Frontal cortex (tissue), 3 donors: ENCODE measurements at regions not wholly inside any gene's neighbourhood (a gene's known extent, or its start where the extent isn't known, plus 50 kb on each side); places are given as distances from the start of the nearest gene placed in this dataset.

Source experiments
- DNase-seq, 2 donors: peaks; one replicate each; pipeline ENCODE4 v3.0.0; 2012; ENCODE audit warnings: low spot score in 2 of 2
- FAIRE-seq: peaks from 2 replicates; lab custom pipeline; 2012; peaks lifted over from hg19 to GRCh38; lab: Jason Lieb, UNC
- donor health status: control.
- donor health status: control.
- donor health status: control.

DNA sequence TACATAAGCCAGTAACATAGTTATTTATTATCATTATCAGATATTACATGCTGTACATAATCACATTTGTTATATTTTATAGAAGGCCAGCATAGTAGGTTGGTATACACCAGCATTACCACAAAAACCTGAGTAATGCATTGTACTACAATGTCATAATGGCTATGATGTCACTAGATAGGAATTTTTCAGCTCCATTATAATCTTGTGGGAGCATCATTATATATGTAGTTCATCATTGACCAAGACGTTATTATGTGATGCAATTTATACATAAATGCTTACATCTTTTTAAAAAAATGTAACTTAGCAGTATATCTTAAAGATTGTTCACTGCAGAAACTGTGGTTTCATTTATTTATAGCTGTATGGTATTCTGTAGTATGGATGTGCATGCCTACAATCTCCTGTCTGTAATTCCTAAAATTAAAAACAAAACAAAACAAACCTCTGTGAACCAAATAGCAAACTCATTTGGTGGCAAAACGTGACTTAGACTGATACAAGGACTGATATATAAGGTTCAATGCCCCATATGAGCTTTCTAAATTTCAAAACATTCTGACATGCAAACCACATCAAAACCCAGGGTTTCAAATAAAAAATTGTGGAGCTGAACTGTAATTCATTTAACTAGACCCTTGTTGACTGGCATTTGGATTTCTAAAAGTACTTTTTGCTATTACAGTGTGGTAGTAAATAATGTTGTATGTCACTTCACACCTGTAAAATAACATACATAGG, 250.9 kb downstream of the DLEU7 start:
- DNase-seq (no peak), FAIRE-seq (no peak)

- DNase-seq (no peak), FAIRE-seq (no peak)
Measured at GRCh38 chr13:50593207-50593606, 250.3 kb downstream of the DLEU7 start.

GRCh38 chr13:50594276-50595051, 249.0 kb downstream of the DLEU7 start:
- no peak for DNase-seq
- FAIRE-seq = no peak

DNA sequence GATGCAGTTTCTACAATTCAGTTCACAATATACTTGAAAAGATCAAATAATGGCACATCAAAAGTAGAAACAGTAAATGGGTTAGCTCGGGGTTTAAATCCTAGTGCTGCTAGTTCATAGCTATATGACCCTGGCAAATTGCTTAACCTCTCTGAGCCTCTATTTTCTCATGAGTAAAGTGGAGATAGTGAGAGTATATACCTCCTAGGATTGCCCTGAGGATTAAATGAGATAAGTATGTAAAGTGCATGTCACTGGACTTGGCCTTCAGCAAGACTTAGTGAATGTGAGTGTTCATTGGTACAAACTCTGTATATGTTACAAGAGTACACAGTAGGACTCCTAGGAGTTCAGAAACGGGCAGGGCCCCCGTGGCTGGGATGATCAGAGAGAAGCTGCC, 248.3 kb downstream of the DLEU7 start:
- FAIRE-seq = no peak
- no peak for DNase-seq

- FAIRE-seq = no peak
- DNase-seq = no peak
Measured at GRCh38 chr13:50596156-50596555, 247.3 kb downstream of the DLEU7 start.

- FAIRE-seq (no peak), DNase-seq (no peak)
Measured at GRCh38 chr13:50596776-50597203, 246.7 kb downstream of the DLEU7 start.

DNA sequence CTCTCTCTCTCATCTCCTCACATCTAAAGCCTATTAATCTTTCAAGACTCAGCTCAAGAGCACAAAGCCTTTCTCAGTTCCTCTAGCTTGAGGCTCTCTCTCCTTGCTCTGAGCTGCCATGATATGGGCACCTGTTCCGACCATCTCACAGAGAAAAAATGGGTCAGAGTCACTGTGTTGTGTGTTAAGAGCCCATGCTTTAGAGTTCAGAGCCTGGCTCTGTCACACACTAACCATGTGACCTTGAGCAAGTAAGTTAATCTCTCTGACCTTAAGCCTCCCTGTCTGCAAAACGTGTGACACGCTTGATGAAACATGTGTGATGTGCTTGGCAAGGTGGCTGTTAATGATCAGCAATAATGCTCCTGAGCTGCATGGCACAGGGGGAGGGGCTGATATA, 245.2 kb downstream of the DLEU7 start:
- FAIRE-seq (no peak), DNase-seq (no peak)

DNA sequence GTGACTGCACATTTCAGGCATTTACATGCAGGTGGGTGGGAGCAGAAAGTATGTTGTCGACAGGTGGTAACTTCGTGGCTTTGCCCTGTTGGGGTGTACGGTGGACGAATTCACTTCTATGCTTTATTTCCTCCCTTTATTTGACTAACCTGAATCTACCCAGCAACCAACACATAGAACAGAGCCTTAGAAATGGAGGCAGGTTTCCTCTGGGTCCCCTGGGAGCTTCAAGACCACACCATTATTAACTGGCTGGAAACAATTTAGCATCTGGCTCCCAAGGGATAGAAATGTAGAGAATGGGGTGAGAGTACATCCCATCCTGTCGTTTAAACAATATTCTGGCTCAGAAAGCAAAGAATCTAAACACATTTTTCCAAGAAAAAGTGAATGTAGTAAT, 244.4 kb downstream of the DLEU7 start:
- DNase-seq (no peak), FAIRE-seq (no peak)

DNA sequence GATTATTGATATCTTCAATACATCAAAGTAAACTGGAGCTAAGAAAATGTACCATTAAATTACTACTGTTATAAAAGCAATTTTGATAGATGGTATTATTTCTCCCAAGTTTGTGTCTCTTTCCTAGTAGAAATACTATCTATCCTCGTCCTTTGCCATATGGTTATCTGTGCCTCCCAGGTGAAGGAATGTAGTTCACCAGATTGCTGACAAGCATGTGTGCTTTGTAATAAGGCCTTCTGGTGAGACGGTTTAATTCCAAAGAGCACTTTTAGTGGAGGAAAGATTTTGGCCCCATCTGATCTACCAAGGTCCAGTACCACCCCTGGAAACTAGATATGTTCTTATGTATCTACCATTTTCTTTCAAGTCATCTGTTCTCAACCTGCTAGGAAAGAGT, 243.6 kb downstream of the DLEU7 start:
- DNase-seq (no peak), FAIRE-seq (no peak)

DNA sequence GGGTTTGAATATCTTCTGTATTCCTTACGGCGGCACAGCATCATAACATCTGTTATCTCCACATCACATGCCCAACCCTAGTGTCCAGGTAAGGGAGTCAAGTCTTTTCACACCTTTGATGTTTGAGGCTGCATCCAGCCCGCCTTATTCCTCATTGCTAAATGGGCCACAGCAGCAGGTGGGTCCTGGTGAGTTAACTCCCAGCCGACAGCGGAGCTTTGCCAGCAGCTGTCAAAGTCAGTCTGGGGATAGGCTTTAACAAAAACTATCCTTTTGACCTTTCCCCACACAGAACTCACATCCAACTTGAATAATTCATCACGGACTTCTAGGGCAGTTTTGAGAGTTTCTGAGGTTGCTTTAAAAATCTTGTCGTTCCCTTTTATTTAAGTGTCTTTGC, 235.1 kb downstream of the DLEU7 start:
- FAIRE-seq = no peak
- DNase-seq = no peak

DNA sequence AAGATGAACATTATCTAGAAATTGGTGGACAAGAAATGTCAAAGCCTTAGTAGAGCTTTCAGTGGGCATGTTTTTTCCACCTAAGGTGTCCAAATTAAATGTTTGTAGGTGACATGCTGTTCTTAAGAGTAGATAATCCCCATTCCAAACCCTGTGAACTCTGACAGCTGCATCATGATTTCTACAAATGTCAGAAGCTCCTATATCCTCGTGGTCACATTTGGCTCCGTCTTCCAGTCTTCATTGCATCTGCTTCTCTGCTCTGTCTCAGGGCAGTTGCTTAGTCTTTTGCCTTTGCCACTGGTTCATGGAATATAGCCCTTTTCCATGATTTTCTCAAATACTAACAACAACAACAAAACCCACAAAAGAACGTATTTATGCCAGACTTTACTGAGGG, 234.5 kb downstream of the DLEU7 start:
- no peak for DNase-seq

GRCh38 chr13:50610238-50610637, 233.3 kb downstream of the DLEU7 start:
- no peak for FAIRE-seq
- DNase-seq = no peak

More for the DNA sequence above, 234.5 kb downstream of the DLEU7 start:
- no peak for FAIRE-seq

DNA sequence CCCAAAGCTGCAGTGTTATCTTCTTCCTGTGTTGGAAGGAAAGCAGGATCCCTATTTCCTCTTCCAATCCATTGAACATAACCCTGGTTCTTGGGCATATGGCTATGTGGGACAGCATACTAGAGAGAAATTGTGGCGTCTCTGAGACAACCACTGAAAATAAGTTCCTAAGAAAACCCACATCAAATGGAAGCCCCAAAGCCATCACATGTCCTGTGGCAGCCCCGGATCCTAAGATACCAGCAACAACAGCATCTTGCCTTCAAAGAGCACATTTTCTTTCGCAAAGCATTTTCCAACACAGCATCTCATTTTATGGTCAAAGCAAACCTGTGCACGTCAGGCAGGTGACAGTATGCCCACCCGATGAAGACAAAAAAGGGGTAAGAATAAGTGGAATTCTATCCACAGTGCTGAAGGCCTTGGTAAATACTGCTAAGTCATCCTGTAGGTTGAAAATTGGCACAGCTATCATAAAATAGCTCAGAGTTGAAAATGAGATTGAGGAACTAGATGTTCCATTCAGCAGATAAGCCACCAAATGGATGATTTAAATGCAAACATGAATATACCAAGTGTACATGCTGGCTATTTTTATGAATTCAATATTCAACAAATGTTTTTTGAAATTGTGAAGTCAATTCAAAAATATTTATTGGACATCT, 232.2 kb downstream of the DLEU7 start:
- FAIRE-seq = no peak
- DNase-seq = no peak

DNA sequence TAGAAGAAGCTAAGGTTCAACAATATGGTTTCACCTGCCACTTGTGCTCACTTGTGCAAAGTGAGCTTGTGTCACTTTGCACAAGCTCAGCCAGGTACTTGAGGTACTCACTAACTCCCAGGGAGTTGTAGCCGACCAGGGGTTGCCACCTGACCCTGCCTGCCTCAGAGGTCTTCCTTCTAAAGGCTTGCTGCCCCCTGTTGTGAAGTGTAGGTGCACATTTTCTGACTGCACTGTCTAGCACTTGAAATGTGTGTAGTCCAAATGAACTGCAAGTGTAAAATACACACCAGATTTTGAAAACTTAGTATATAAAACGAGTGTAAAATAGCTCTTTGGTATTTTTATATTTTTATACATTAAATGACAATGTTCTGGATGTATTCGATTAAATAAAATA, 230.8 kb downstream of the DLEU7 start:
- no peak for FAIRE-seq
- no peak for DNase-seq

GRCh38 chr13:50613356-50613831, 230.1 kb downstream of the DLEU7 start:
- FAIRE-seq (no peak), DNase-seq (no peak)

- FAIRE-seq (no peak), DNase-seq (no peak)
Measured at GRCh38 chr13:50615234-50615633, 228.3 kb downstream of the DLEU7 start.

DNA sequence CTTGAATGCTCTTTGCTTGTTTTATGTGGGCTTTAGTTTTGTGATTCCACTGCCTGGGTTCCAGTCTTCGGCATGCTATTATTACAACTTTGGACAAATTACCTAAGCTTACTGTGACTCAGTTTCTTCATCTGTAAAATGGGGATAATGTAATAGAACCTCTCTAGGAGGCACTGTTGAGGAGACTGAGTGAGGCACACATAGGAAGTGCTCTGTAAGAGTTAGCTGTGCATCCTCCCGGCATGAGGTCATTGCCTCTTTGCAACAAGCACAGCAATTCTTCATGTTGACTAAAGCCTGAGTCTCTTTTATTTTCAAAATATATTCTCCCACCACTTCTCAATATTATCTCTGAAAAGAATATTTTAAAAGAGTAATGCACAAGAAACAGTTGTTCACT, 227.4 kb downstream of the DLEU7 start:
- no peak for FAIRE-seq
- DNase-seq = no peak

DNA sequence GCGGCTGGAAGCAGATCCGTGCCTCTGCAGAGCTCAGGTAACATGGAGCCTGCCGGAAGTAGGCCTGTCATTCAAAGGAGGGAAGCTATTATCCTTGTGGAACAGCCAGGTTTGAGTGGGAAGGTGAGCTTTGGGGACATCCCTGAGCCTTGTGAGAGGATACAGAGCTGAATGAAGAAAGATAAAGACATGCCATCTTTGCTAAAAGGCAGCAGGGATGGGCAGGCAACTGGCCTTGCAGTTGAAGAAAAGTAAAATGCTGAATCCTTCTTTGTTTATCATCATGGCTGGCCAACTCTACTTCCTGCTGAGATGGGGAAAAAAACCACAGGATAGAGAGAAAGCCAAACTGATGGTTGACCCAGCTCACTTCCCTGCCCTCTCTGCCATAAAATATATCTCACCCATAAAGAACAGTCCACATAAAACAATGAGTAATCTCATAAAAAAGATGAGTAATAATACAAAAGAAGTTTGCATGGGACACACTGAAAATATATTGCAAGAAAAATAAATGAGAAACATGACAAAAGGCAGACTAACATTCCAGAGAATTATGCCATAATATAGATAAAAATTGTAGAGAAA, 226.3 kb downstream of the DLEU7 start:
- FAIRE-seq (no peak), DNase-seq (no peak)

DNA sequence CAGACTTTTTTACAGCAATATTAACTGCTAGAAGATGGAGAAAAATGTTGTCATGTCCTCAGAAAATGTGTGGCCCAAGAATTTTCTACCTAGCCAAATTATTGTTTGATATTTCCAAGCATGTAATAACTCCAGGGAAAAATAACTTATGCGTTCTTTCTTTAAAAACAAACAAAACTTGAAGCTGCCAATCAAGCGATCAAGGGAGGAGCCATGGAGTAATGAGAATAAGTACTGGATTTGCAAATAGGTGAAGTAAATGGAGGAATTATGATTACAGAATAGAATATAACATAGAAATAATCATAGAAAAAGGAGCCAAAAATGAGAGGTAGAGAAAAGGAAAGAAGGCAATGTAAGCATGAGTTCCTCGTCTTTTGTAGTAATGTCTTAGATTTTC, 225.3 kb downstream of the DLEU7 start:
- FAIRE-seq = no peak
- DNase-seq = no peak

DNA sequence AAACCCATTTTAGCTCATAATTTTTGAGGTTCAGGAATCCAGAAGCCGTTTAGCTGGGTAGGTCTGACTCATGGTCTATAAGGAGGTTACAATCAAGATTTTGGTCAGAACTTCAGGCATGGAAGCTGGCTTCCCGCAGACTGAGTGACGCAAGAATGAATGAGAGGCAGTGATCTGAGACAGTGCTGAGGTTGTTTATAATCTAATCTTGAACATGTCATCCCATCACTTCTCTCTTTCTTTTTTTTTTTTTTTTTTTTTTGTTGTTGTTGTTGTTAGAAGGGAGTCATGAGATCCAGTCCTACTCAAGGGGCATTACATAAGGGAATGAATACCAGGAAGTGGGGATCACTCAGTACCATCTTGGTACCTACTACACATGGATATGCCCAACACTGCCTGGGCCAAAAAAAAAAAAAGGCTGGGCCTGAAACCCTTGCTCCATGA, 217.4 kb downstream of the DLEU7 start:
- DNase-seq = no peak
- no peak for FAIRE-seq
